GM12878 (cell line): ENCODE measurements at regions not wholly inside any gene's neighbourhood (a gene's known extent, or its start where the extent isn't known, plus 50 kb on each side); places are given as distances from the start of the nearest gene placed in this dataset.
A peak's percentile ranks its signal among the peaks of the same experiment; 100 is the strongest.
"Not testable (repeated sequence)": the region's sequence is repeated elsewhere in the genome, so short reads cannot be mapped to it uniquely, and the experiment has no call there.

Experiments
- ATAC-seq: fragments of 200-7000 bp; cut with Tn5 transposase; 3 replicates; pipeline ENCODE4 v1.9.1; 2020; ENCODE audit warnings: mild to moderate bottlenecking, moderate library complexity
- BruUV-seq: library from RNA; stranded (reverse); fragments of 400-500 nt; replicated peaks from 2 replicates; lab custom pipeline; 2021; lab: Mats Ljungman, UMichigan
- CTCF ChIA-PET: fragments of 300-600 bp; sonication (Branson Sonifier 250); formaldehyde crosslinking; extraction: SDS; loops from one replicate; lab custom pipeline; 2021; ENCODE audit warnings: inconsistent platforms; lab: Yijun Ruan, JAX
- POLR2A ChIA-PET: fragments of 350-600 bp; formaldehyde crosslinking; extraction: SDS; loops from one replicate; lab custom pipeline; 2021; ENCODE audit warnings: inconsistent platforms; lab: Charles Lee
- RAD21 ChIA-PET: fragments of 300-600 bp; sonication (Branson Sonifier 250); formaldehyde crosslinking; loops from one replicate; lab custom pipeline; 2023; ENCODE audit warnings: antibody characterized with exemption; ENCODE audit not compliant: unreplicated experiment; lab: Charles Lee
- SMC1A ChIA-PET: fragments of 300-600 bp; sonication (Branson Sonifier 250); formaldehyde crosslinking; loops from one replicate; lab custom pipeline; 2023; ENCODE audit not compliant: unreplicated experiment, uncharacterized antibody; lab: Charles Lee
- DNase-seq: peaks from one replicate; pipeline ENCODE4 v3.0.0-alpha.2; 2011; ENCODE audit warnings: low read depth, low spot score
- FAIRE-seq: peaks from 3 replicates; lab custom pipeline; 2011; peaks lifted over from hg19 to GRCh38; lab: Jason Lieb, UNC
- H2AFZ ChIP-seq: 2 replicates; pipeline ENCODE4 v1.6.0; 2011; ENCODE audit warnings: low read depth, low read length, control low read depth; ENCODE audit not compliant: control insufficient read depth
- H3K27ac ChIP-seq: 2 replicates; pipeline ENCODE4 v1.5.1; 2011; ENCODE audit warnings: control low read depth; ENCODE audit not compliant: control insufficient read depth, insufficient read depth
- H3K27me3 ChIP-seq, 2 experiments: replicated peaks in 1 of 2; 2 replicates each; pipeline versions ENCODE4 v1.6.0 to v1.6.1; 2011; ENCODE audit warnings: low read length in 1 of 2; ENCODE audit not compliant: control insufficient read depth in 2 of 2, insufficient read depth in 2 of 2
- H3K36me3 ChIP-seq, 2 experiments: 2 replicates each; pipeline ENCODE4 v1.5.1; 2011; ENCODE audit warnings: low read length in 1 of 2; ENCODE audit not compliant: control insufficient read depth in 2 of 2, insufficient read depth in 2 of 2
- H3K4me1 ChIP-seq: 2 replicates; pipeline ENCODE4 v1.6.1; 2011; ENCODE audit warnings: mild to moderate bottlenecking, low read length, moderate library complexity, mixed read lengths; ENCODE audit not compliant: control insufficient read depth, insufficient read depth
- H3K4me2 ChIP-seq: 2 replicates; pipeline ENCODE4 v1.6.0; 2011; ENCODE audit warnings: control low read depth; ENCODE audit not compliant: control insufficient read depth, insufficient read depth
- H3K4me3 ChIP-seq: fragments of 200-600 bp; sonication (generic); 2 replicates; pipeline ENCODE4 v1.5.1; 2016
- H3K79me2 ChIP-seq: 2 replicates; pipeline ENCODE4 v1.6.0; 2011; ENCODE audit warnings: low read length; ENCODE audit not compliant: control insufficient read depth, insufficient read depth
- H3K9ac ChIP-seq: 2 replicates; pipeline ENCODE4 v1.8.0; 2011; ENCODE audit warnings: low read length, control low read depth, mixed read lengths; ENCODE audit not compliant: control insufficient read depth, insufficient read depth
- H3K9me3 ChIP-seq: replicated peaks from 3 replicates; pipeline ENCODE4 v1.5.1; 2011; ENCODE audit warnings: mild to moderate bottlenecking, low read length; ENCODE audit not compliant: control insufficient read depth, insufficient read depth
- H4K20me1 ChIP-seq: 2 replicates; pipeline ENCODE4 v1.6.0; 2011; ENCODE audit not compliant: control insufficient read depth, insufficient read depth
- RAD21 ChIP-seq: IDR thresholded peaks from 2 replicates; pipeline ENCODE4 v1.6.1; 2011; ENCODE audit warnings: mild to moderate bottlenecking, low read depth, low read length, moderate library complexity; ENCODE audit not compliant: insufficient read depth
- TCF12 ChIP-seq: IDR thresholded peaks from 2 replicates; pipeline ENCODE4 v1.6.1; 2011; ENCODE audit warnings: low read depth, mild to moderate bottlenecking, low read length
- WGBS: methylation state at CpG from one replicate; pipeline ENCODE4 v1.1.6; 2016; ENCODE audit warnings: low lambda C conversion rate; ENCODE audit not compliant: insufficient replicate concordance, insufficient coverage; ENCODE audit errors: missing lambda C conversion rate; 5-methylcytosine and 5-hydroxymethylcytosine counted together
- in situ Hi-C: fragments of 300-500 bp; cut with MboI; formaldehyde crosslinking; loops from 9 replicates; pipeline ENCODE4 v1.14.3; 2018; ENCODE audit warnings: mixed read lengths
- intact Hi-C: fragments of 100-400 bp; cut with micrococcal nuclease; formaldehyde crosslinking; loops from one replicate; pipeline ENCODE4 v1.14.2; 2022; ENCODE audit not compliant: unreplicated experiment
- TF ChIP-seq, protein P1 (sequence below): fragments of 450-650 bp; IDR thresholded peaks from 2 replicates; pipeline ENCODE4 v1.6.1; 2017; ENCODE audit warnings: mild to moderate bottlenecking, moderate library complexity
- TF ChIP-seq, protein P2 (sequence below), 3 experiments: IDR thresholded peaks in 2 of 3; conservative IDR thresholded peaks in 1 of 3; 2 replicates each; pipeline ENCODE4 v1.5.1; 2011; ENCODE audit warnings: low read depth in 3 of 3, low read length in 3 of 3, mild to moderate bottlenecking in 3 of 3, control low read depth in 2 of 3, moderate library complexity in 2 of 3, inconsistent platforms in 1 of 3, mixed read lengths in 1 of 3; ENCODE audit not compliant: control insufficient read depth in 2 of 3, insufficient read depth in 1 of 3; ENCODE audit errors: extremely low read depth in 1 of 3

DNA sequence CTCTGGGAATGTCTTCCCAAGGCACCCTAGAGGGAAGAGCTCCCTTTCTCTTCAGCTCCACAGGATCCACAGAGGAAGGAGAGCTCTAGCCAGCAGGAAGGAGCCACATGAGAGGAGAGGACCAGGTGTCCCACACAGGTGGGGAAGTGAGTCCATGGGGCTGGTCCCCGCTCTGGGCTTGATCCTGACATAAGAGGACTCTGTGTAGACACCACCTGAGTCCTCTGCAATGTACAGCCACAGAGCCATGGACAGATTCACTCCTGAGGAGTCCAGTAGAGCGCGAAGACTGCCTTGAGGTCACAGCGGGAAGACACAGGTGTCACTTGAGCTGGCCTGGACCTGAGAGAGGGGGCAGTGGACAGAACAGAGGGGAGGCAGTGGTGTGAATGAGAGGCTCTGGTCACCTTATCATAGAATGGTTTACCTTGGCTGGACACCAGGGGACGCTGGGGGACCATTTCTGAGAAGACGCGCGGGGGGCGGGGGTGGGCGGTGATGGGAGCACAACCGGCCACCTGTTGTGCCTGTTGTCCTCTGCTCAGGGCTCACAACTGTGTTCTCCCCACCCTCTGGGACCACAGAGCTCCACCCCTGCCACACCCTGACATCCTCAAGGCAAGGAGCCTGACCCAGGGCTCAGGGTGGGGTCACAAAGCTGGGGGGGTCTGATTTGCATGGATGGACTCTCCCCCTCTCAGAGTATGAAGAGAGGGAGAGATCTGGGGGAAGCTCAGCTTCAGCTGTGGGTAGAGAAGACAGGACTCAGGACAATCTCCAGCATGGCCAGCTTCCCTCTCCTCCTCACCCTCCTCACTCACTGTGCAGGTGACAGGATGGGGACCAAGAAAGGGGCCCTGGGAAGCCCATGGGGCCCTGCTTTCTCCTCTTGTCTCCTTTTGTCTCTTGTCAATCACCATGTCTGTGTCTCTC, 128.2 kb downstream of the ZNF280B start:
- no peaks in the 10 kb centered on the region for H3K79me2 ChIP-seq
- no peaks in the 10 kb centered on the region for H3K36me3 ChIP-seq
- ChIA-PET CTCF (interaction anchor here (0.6 to 2.4 kb wide), 5 partner anchors 11 to 109 kb away, joined by 3 to 9 read pairs (median 3); no protein-coding TSS in a partner anchor), SMC1A (interaction anchor here (0.9 to 1.0 kb wide), 2 partner anchors 82 to 207 kb away, joined by 3 to 4 read pairs; no protein-coding TSS in a partner anchor), POLR2A (no interaction called here), RAD21 (interaction anchor here (0.9 to 1.2 kb wide), 2 partner anchors 43 to 82 kb away, joined by 3 to 4 read pairs; no protein-coding TSS in a partner anchor)
- intact Hi-C loops: no loop called here
- no peaks in the 10 kb centered on the region for H3K9me3 ChIP-seq
- ATAC-seq (peak; percentile 41), FAIRE-seq (no peak), DNase-seq (no peak)
- H4K20me1 ChIP-seq: no peaks in the 10 kb centered on the region
- H3K27ac ChIP-seq: no peak overlapping the region
- no peak overlapping the region for H3K9ac ChIP-seq
- in situ Hi-C loops: no loop called here
- BruUV-seq: no TSS peak
- 13% methylated on average over 10 of the region's 11 CpGs for WGBS
- no peak overlapping the region for H3K4me2 ChIP-seq
- TF ChIP-seq, protein P1, sequence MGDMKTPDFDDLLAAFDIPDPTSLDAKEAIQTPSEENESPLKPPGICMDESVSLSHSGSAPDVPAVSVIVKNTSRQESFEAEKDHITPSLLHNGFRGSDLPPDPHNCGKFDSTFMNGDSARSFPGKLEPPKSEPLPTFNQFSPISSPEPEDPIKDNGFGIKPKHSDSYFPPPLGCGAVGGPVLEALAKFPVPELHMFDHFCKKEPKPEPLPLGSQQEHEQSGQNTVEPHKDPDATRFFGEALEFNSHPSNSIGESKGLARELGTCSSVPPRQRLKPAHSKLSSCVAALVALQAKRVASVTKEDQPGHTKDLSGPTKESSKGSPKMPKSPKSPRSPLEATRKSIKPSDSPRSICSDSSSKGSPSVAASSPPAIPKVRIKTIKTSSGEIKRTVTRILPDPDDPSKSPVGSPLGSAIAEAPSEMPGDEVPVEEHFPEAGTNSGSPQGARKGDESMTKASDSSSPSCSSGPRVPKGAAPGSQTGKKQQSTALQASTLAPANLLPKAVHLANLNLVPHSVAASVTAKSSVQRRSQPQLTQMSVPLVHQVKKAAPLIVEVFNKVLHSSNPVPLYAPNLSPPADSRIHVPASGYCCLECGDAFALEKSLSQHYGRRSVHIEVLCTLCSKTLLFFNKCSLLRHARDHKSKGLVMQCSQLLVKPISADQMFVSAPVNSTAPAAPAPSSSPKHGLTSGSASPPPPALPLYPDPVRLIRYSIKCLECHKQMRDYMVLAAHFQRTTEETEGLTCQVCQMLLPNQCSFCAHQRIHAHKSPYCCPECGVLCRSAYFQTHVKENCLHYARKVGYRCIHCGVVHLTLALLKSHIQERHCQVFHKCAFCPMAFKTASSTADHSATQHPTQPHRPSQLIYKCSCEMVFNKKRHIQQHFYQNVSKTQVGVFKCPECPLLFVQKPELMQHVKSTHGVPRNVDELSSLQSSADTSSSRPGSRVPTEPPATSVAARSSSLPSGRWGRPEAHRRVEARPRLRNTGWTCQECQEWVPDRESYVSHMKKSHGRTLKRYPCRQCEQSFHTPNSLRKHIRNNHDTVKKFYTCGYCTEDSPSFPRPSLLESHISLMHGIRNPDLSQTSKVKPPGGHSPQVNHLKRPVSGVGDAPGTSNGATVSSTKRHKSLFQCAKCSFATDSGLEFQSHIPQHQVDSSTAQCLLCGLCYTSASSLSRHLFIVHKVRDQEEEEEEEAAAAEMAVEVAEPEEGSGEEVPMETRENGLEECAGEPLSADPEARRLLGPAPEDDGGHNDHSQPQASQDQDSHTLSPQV: no peak
- TF ChIP-seq TCF12 (no peak), RAD21 (peak; percentile 27; the same call in 1 of the 2 replicates)
- TF ChIP-seq, protein P2, sequence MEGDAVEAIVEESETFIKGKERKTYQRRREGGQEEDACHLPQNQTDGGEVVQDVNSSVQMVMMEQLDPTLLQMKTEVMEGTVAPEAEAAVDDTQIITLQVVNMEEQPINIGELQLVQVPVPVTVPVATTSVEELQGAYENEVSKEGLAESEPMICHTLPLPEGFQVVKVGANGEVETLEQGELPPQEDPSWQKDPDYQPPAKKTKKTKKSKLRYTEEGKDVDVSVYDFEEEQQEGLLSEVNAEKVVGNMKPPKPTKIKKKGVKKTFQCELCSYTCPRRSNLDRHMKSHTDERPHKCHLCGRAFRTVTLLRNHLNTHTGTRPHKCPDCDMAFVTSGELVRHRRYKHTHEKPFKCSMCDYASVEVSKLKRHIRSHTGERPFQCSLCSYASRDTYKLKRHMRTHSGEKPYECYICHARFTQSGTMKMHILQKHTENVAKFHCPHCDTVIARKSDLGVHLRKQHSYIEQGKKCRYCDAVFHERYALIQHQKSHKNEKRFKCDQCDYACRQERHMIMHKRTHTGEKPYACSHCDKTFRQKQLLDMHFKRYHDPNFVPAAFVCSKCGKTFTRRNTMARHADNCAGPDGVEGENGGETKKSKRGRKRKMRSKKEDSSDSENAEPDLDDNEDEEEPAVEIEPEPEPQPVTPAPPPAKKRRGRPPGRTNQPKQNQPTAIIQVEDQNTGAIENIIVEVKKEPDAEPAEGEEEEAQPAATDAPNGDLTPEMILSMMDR (IDR thresholded peaks at IDR 0.05 in 2 of 3, conservative IDR thresholded peaks at IDR 0.05 in 1 of 3; ENCODE audit: control insufficient read depth in 2 of 3, extremely low read depth in 1 of 3, insufficient read depth in 1 of 3, low read depth in 3 of 3, low read length in 3 of 3): peak in 2 of 3 experiments; percentile 3 to 48; a peak in 2 of 6 replicates
- TF ChIP-seq, all 136 proteins: peak for 2
- no peaks in the 10 kb centered on the region for H3K27me3 ChIP-seq
- no peaks in the 10 kb centered on the region for H3K4me1 ChIP-seq
- no peak overlapping the region for H2AFZ ChIP-seq
- H3K4me3 ChIP-seq: no peak overlapping the region

DNA sequence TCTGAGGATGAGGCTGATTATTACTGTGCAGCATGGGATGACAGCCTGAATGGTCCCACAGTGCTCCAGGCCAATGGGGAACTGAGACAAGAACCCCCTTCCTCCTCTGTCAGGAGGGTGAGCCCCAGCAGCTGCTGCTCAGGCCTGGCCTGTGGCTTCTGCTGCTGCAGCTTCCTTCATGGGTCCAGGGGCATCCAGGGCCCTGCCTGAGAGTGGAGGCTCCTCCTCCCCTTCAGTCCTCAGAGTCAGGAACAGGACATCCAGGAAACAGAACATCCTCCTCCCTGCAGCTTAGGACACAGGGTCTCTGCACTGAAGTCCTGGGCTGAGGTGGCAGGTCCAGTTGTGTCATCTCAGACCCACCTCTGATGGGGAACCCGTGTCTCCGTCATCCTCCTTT, 127.2 kb downstream of the ZNF280B start:
- H3K4me1 ChIP-seq, H3K9me3 ChIP-seq, SMC1A ChIA-PET, POLR2A ChIA-PET, FAIRE-seq, H4K20me1 ChIP-seq, H3K9ac ChIP-seq, DNase-seq, in situ Hi-C loops, H3K27ac ChIP-seq, H3K79me2 ChIP-seq, H3K4me3 ChIP-seq, intact Hi-C loops, H3K27me3 ChIP-seq, H3K4me2 ChIP-seq, H2AFZ ChIP-seq, BruUV-seq, H3K36me3 ChIP-seq: not testable (repeated sequence)
- peak; percentile 31; the same call in 2 of the 3 replicates for ATAC-seq
- ChIA-PET RAD21 (interaction anchor here (0.9 kb wide), 1 partner anchor 81 kb away, joined by 3 read pairs; no protein-coding TSS in a partner anchor), CTCF (interaction anchor here (0.9 to 2.3 kb wide), 2 partner anchors 13 to 24 kb away, joined by 3 to 9 read pairs; no protein-coding TSS in a partner anchor)
- 92% methylated on average over 2 of the region's 2 CpGs for WGBS
